Epithelial cell of prostate (primary cell): ENCODE measurements at regions not wholly inside any gene's neighbourhood (a gene's known extent, or its start where the extent isn't known, plus 50 kb on each side); places are given as distances from the start of the nearest gene placed in this dataset.
"Not testable (repeated sequence)": the region's sequence is repeated elsewhere in the genome, so short reads cannot be mapped to it uniquely, and the experiment has no call there.

Experiments
- DNase-seq: peaks from one replicate; pipeline ENCODE4 v3.0.0-alpha.2; 2011; ENCODE audit warnings: low read depth, low spot score
- H3K27ac ChIP-seq: fragments of 450-650 bp; 2 replicates; pipeline ENCODE4 v1.5.1; 2017; ENCODE audit warnings: mild to moderate bottlenecking

DNA sequence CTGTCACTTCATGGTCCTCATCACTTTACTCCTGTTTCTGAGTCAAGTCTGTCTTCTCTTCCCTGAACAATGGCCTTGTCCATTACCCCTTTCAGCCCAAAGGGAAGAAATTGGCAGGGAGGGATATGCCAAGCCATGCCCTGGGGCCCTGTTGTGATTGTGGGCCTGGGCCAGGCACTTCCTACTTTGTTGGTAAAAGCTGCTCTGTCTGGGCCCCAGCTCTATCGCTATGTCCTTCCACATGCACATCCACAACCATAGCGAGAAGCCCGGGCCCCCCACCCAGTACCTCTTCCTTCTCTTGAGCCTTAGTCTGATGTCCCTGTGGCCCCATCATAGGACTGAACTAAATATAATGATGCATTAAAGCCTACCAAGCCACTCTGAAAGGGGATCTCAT lies 126.7 kb upstream of the RCN1 start:
- H3K27ac ChIP-seq = no peak overlapping the region
- no peak for DNase-seq

DNA sequence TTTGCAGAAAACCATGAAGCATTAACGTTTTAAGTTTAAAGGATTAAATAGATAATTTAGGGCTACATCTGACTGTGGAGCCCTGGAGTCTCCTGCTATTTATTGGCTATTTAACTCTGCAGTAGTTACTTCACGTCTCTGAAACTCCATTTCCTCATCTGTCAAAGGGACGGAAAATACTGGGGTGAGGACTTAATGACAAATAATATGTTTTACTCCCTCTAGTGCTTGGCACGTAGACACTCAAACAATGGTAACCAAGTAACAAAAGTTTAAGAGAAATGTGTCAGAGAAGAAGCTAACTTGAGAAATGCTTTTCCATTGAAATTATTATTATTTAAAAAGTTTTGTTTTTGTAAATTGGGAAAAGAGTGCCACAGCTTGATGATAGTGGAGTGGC lies 130.7 kb upstream of the RCN1 start:
- H3K27ac ChIP-seq = no peak overlapping the region
- no peak for DNase-seq

DNA sequence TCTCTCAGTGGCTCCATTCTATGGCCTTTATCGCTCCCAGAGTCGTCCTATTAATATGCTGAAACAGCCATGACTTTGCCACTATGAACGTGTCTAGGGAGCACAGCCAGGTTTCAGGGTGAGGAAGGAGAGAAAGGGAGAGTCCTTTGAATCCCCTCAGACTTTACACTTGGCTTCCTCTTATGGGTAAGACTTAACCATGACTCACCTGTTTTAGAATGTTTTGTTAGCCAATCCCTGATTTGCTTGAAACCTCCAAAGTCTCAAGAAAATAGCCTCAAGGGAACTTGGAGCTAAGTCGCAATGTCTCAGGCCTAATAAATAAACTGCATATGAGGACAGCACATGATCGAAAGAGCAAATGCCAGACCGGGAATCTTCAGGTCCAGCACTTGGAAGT lies 131.2 kb upstream of the RCN1 start:
- no peak for DNase-seq
- no peak overlapping the region for H3K27ac ChIP-seq

- no peak for DNase-seq
- H3K27ac ChIP-seq = no peak overlapping the region
These were observed 132.7 kb upstream of the RCN1 start for GRCh38 chr11:31958076-31958735.

GRCh38 chr11:31957674-31958073 lies 133.2 kb upstream of the RCN1 start:
- no peak for DNase-seq
- H3K27ac ChIP-seq = no peak overlapping the region

- no peak for DNase-seq
These were observed 134.6 kb upstream of the RCN1 start for GRCh38 chr11:31956310-31956709.

DNA sequence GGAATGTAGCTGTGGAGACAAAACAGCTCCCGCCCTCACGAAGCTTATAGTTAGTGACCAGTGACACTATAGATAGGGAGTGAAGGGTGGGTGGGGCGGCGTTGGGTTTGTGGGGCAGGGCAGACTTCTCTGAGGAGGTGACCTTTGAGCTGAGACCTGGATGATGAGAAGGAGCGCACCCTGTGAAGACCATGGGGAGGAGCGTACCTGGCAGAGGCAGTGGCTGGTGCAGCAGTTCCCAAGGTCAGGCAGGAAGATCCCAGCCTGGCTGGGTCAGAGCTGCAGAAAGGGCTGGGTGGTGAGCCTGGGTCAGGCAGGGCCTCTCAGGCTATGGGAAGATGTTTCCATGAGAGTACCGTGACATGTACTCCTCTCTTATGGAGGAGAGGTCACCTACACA lies 135.0 kb upstream of the RCN1 start:
- DNase-seq = no peak

More at GRCh38 chr11:31956310-31956709, 134.6 kb upstream of the RCN1 start:
- no peak overlapping the region for H3K27ac ChIP-seq

DNA sequence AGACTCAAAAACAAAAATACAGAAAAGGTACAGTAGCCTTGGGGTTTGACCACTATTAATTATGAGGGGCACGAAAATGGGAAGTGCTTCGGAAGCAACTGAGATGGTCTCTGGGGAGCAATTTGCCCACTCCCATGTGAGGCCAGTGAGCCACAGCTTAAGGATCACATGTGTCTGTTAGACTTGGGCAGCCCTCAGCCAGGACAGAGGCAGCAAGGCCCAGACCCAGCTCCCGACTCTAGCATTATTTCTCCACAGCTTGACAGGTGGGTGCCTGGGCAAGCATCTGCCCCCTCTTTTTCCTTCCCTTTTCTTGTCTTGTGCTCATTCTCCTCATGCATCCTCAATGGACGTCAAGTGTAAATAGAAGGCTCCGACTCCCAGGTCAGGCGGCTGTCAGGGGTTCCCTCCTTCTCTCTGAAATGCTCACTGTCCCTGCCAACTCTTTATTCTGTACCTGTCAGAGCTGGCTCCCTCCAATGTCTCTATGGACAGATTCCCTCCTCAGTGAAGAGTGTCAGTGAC lies 137.0 kb upstream of the RCN1 start:
- no peak for DNase-seq
- no peak overlapping the region for H3K27ac ChIP-seq

More for the DNA sequence above, 135.0 kb upstream of the RCN1 start:
- H3K27ac ChIP-seq = no peak overlapping the region

DNA sequence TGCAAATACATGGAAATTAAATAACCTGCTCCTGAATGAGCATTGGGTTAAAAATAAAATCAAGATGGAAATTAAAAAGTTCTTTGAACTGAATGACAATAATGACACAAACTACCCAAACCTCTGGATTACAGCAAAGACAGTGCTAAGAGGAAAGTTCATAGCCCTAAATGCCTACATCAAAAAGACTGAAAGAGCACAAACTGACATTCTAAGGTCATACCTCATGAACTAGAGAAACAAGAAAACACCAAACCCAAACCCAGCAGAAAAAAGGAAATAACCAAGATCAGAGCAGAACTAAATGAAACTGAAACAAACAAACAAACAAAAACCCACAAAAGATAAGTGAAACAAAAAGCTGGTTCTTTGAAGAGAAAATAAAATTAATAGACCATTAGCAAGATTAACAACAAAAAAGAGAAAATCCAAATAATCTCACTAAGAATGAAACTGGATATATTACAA lies 138.6 kb upstream of the PAX6 start:
- DNase-seq, H3K27ac ChIP-seq: not testable (repeated sequence)

DNA sequence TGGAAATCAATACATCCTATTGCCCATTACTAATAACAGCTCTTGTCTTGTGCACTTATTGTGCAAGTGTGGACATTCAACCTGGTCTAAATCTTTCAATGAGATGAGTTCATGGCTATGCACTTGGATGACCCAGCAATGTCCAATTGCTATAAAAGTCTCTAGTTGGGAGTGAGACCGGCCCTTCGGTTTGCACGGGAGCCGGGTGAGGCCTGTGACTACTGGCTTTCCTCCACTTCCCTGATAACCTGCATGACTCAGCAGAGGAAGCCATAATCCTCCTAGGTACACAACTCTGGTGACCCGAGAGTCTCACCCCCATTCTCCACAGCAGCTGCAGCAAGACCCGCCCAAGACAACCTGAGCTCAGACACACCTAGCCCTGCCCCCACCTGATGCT lies 135.9 kb upstream of the PAX6 start:
- no peak for DNase-seq
- no peak overlapping the region for H3K27ac ChIP-seq

DNA sequence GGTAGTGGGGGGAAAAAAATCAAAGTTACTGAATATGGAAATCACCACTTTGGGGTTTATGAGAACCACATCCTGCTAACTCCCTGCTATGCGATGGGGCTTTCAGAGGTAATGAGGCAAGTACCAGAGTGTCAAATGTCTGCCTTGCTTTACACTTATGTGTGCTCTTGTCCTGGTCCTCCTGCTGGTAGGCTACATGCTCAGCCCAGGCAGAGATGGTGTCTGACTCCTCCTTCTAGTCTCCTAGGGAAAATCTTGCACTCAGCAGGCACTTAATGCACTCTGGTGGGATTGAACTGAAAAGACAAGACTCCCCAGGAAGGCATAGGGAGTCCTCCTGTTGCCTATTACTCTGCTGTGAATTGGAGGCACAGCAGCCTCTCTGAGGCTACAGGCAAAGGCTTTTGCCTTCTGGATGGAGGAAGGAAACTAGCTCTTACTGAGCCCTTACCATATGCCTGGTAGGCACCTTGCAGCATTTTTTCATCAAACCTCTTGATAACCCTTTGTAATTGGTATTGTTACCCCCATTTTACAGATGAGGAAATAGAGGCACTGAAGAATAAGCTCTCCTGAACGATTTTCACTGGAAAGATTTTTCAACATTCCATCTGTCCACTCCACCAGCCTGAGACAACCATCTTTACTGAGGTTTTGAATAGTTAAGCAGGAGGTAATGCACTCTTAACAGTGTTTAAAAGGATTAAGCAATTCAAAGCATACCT lies 132.1 kb upstream of the PAX6 start:
- H3K27ac ChIP-seq = no peak overlapping the region
- no peak for DNase-seq

GRCh38 chr11:31940371-31941037 lies 129.4 kb upstream of the PAX6 start:
- no peak overlapping the region for H3K27ac ChIP-seq
- DNase-seq = no peak

DNA sequence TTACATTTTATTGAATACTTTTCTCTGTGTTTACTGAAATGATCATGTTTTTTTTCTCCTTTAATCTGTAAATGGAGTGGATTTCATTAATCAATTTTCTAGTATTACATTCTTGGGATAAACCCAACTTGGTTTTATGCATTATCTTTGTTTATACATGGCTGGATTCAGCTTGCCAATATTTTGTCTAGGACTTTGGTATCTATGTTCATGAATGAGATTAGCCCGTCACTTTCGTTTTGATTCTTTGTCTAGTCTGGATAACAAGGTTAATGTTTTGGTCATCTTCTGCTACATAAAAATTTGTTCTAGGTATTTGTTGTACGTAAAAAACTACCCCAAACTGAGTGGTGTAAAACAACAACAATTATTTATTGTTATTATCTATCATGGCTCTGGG lies 127.9 kb upstream of the PAX6 start:
- DNase-seq = no peak
- H3K27ac ChIP-seq = no peak overlapping the region

GRCh38 chr11:31936312-31936711 lies 125.2 kb upstream of the PAX6 start:
- no peak overlapping the region for H3K27ac ChIP-seq
- DNase-seq = no peak

DNA sequence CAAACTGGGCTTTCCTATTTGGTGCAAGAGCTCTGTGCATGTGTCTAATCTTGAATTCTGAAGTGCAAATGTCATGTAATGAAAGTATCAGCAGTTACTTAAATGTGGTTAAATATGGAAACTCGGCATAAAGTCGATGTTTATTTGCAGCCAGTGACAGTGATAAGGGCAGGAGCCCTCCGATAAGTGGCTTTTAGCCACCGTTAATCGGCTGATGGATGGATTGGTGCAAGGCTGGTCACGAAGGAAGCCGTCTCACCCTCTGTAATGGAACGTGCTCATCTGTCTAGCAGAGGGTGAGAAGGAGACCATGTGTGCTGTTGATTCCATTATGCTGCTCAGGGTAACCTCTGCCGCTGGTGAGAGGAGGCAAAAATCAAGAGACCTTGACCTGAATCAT lies 121.8 kb upstream of the PAX6 start:
- no peak for DNase-seq

DNA sequence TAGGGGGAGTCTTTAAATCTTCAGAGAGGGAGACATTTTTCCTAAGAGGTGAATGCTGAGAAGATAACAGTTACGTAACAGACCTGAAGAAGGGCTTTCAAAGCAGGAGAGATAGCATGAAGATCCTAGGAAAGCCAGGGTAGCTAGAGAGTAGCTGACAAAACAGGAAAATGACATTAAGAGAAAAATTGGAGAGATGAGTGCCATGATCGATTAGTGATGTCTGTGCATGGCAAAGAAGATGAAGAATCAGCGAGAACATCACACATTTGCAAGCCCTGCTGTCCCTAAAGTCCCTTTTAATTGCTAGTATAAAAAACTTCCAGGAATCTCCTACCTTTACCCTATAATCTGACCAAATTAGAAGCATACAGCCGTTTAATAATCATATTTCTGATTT lies 116.9 kb upstream of the PAX6 start:
- no peak for DNase-seq
- H3K27ac ChIP-seq = no peak overlapping the region

More for the DNA sequence above, 121.8 kb upstream of the PAX6 start:
- H3K27ac ChIP-seq = no peak overlapping the region

DNA sequence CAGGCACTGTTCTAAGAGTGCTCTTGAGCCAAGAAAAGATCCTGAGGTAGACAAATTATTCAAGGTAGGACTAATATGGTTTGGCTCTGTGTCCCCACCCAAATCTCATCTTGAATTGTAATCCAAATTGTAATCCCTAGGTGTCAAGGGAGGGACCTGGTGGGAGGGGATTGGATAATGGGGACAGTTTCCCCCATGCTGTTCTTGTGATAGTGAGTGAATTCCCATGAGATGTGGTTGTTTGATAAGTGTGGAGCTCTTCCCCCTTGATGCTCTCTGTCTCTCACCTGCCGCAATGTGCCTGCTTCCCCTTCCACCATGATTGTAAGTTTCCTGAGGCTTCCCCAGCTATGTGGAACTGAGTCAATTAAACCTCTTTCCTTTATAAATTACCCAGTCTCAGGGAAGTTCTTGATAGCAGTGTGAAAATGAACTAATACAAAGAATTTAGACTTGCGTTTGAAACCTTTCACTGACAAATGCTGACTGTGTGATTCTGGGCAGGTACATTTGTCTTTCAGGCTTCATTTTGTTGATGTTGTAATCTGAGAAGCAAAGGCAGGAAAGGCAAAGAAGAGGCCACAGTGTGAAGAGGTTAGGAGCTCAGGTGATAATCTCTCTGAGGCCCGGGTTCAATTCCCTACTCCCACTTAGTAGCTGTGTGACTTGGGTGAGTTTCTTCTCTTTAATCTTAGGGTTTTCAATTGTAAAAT lies 115.8 kb upstream of the PAX6 start:
- no peak for DNase-seq
- H3K27ac ChIP-seq = no peak overlapping the region

GRCh38 chr11:31926106-31926505 lies 115.0 kb upstream of the PAX6 start:
- H3K27ac ChIP-seq = no peak overlapping the region
- no peak for DNase-seq

GRCh38 chr11:31922450-31922849 lies 111.3 kb upstream of the PAX6 start:
- H3K27ac ChIP-seq = no peak overlapping the region
- DNase-seq = no peak

GRCh38 chr11:31921081-31921480 lies 110.0 kb upstream of the PAX6 start:
- no peak for DNase-seq
- H3K27ac ChIP-seq = no peak overlapping the region
